Lower leg skin (tissue), 3 donors: ENCODE measurements at regions not wholly inside any gene's neighbourhood (a gene's known extent, or its start where the extent isn't known, plus 50 kb on each side); places are given as distances from the start of the nearest gene placed in this dataset.
"Not testable (repeated sequence)": the region's sequence is repeated elsewhere in the genome, so short reads cannot be mapped to it uniquely, and the experiment has no call there.

ENCODE experiments used
- CTCF ChIP-seq, 3 donors: fragments of 450-650 bp; IDR thresholded peaks; one replicate each; pipeline ENCODE4 v1.5.1; 2016; ENCODE audit warnings: antibody characterized with exemption in 3 of 3, mild to moderate bottlenecking in 3 of 3, moderate library complexity in 2 of 3
- POLR2A ChIP-seq, 2 donors: fragments of 450-650 bp; IDR thresholded peaks; one replicate each; pipeline ENCODE4 v1.6.1; 2016 to 2017; ENCODE audit warnings: antibody characterized with exemption in 2 of 2, mild to moderate bottlenecking in 1 of 2, moderate library complexity in 1 of 2

GRCh38 chr2:111512378-111512777 lies 371.6 kb downstream of the ANAPC1 start:
- TF ChIP-seq CTCF, POLR2A (IDR thresholded peaks at IDR 0.05): not testable (repeated sequence)
